NCI-H146 treated with DMSO at 0.1 percent for 48 hours (cell line): ENCODE measurements at regions not wholly inside any gene's neighbourhood (a gene's known extent, or its start where the extent isn't known, plus 50 kb on each side); places are given as distances from the start of the nearest gene placed in this dataset.
"Not testable (repeated sequence)": the region's sequence is repeated elsewhere in the genome, so short reads cannot be mapped to it uniquely, and the experiment has no call there.

Source experiments
- DNase-seq: peaks from one replicate; lab custom pipeline; 2025; ENCODE audit not compliant: unreplicated experiment; lab: John Stamatoyannopoulos, UW

DNA sequence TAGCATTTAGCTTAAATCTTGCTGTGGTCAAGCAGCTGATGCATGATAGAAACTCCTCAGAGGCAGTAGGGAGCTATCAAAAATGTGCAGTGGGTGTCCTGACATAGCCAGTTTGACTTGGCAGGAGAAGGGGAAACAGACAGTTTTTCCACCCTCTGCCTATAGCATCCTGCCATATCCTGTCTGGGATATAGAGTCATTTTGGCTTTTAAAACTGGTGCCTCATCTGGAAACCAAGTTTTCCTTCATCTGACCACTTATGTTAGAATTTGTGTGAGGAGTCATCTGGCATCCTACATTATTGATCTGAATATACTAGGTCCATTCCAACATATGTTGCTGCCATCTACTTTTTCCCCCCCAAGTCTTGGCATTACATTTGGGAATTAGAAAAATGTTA, 284.1 kb downstream of the CD109 start:
- no peak for DNase-seq

- no peak for DNase-seq
Observed at GRCh38 chr6:73978330-73978729, 282.3 kb downstream of the CD109 start.

DNA sequence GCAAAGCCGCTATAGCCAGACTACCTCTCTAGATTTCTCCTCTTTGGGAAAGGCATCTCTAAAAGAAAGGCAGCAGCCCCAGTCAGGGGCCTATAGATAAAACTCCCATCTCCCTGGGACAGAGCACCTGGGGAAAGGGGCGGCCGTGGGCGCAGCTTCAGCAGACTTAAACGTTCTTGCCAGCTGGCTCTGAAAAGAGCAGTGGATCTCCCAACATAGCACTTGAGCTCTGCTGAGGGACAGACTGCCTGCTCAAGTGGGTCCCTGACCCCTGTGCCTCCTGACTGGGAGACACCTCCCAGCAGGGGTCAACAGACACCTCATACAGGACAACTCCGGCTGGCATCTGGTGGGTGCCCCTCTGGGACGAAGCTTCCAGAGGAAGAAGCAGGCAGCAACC, 276.5 kb downstream of the CD109 start:
- DNase-seq = not testable (repeated sequence)

GRCh38 chr6:73969971-73970970, 274.3 kb downstream of the CD109 start:
- no peak for DNase-seq

GRCh38 chr6:73968221-73968757, 272.3 kb downstream of the CD109 start:
- no peak for DNase-seq

GRCh38 chr6:73965539-73966029, 269.6 kb downstream of the CD109 start:
- DNase-seq = no peak

- no peak for DNase-seq
Observed at GRCh38 chr6:73964241-73964854, 268.3 kb downstream of the CD109 start.

GRCh38 chr6:73962884-73963283, 266.9 kb downstream of the CD109 start:
- DNase-seq = no peak

DNA sequence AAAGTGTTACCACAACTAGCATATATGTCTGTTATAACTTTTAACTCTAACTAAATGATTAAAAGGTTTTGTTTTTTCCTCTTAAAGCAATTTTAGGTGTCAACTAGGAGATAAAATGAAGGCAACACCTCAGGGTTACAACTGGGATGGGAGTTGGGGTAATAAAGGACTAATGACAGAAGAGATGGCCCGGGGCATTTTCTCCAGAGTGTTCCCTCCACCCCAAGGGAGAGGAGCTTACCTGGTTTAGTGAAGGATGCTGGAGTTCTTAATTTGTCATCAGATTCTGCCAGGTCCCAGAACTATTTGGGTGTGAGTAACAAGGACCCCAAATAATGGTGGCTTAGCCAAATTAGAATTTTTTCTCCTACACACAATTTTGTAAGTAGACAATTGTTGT, 260.3 kb downstream of the CD109 start:
- DNase-seq = no peak

- no peak for DNase-seq
Observed at GRCh38 chr6:73955800-73956199, 259.8 kb downstream of the CD109 start.

- DNase-seq = no peak
Observed at GRCh38 chr6:73954881-73955280, 258.9 kb downstream of the CD109 start.

- no peak for DNase-seq
Observed at GRCh38 chr6:73951183-73951582, 255.2 kb downstream of the CD109 start.

DNA sequence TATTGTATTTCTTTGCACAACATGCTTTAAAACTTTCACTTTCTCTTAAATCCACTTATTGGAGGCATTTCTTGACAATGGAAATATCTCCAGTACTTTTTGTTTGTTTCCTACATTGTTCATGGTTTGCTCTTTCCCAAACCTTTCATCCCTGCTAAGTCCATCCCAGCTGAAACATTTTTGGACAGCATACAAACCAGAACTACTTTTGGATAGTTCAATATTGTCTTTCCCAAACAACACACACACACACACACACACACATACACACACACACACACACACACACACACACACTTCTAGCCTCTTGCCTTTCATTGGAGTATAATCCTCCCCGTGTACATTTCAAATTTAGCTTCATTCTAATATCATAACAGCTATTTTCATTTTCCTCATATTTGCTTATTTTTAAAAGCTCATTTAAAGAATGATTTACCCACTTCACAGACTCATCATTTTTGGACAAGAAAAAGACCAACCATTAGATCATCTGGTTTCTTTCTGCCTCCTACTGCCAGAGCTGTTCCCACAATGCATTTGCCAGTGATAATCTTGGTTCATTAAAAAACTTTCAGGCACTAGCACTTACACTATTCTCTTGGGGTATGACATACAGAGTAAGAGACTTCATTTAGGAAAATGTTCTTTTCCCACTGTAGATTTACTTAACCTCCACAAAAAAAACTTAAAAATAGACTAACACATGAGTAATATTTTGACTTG, 248.1 kb downstream of the CD109 start:
- no peak for DNase-seq

DNA sequence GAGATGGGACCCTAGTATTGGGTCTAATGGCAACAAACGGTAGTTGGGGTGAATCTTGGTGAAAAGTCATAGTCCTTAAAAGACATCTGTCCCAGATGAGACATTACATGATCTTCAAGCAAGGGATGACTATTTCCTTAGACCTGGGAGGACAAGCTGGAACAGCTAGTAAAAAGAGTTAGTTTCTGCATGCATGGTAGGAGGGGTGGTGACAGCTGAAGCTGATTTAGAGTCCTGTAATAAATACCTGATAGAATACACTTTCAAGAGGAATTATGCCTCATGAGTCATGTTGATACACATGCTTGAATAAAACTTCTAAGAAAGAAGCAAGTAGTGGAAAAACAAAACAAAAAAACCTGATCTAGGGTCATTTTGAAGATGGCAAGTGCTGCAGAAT, 247.4 kb downstream of the CD109 start:
- no peak for DNase-seq

DNA sequence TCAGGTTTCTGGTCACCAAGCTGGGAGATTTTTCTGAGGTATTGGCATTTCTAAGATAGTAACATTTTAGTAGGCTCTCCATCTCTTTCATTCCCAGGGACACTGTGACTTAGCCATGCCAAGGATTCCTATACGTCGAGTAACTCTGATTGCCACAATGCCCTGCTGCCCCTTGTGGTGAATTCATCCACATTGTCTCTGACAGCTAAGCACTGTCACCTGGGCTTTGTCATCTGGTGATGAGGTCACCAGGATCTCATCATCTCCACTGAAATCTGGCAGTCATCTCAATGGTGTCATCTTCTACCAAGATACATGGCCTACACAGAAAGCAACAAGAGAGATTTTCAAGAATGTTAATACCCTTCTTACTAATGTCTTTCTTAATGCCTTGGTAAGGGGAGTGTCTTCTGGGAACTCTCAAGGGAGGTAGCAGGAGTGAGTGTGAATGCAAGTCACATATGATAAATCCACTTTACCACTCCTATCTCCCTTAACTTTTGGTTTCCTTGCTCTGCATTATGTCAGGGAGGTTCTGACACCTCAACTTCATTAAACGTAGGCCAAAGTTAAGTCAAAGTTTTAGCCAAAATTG, 246.7 kb downstream of the CD109 start:
- no peak for DNase-seq

GRCh38 chr6:73941892-73942291, 245.9 kb downstream of the CD109 start:
- no peak for DNase-seq

GRCh38 chr6:73937805-73938204, 241.8 kb downstream of the CD109 start:
- no peak for DNase-seq

DNA sequence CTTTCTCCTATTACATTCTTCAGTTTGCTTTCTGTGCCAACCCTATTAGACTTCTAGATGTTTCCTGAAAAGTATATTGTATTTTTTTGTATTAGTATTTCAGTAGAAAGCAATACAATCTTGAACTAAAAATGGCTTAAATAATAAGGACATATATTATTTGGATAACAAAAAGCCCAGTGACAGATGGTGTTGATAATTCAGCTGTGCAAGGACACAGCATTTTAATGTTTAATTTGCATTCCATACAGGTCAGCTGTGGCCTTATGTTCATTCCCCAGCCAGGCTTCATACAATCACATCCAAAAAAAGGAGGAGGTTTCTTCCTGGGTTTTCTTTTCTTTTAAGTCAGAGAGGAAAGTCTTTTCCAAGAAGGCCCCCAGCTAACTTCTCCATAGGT, 236.9 kb downstream of the CD109 start:
- no peak for DNase-seq

GRCh38 chr6:73929405-73929804, 233.4 kb downstream of the CD109 start:
- no peak for DNase-seq

DNA sequence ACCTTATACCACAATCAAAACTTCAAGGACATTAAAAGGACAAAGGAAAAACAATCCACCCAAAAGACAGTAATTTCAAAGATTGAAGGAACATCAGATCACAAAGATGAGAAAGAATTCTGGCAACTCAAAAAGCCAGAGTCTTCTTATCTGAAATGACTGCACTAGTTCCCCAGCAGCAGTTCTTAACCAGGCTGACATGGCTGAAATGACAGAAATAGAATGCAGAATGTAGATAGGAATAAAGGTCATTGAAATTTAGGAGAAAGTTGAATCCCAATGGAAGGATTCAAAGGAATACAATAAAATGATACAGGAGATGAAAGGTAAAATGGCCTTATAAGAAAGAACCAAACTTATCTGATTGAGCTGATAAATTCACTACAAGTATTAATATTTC, 231.4 kb downstream of the CD109 start:
- no peak for DNase-seq

- DNase-seq = not testable (repeated sequence)
Observed at GRCh38 chr6:73925703-73926102, 229.7 kb downstream of the CD109 start.
